Activated CD8-positive, alpha-beta memory T cell treated with anti-CD3 and anti-CD28 coated beads for 4 hours (primary cell): ENCODE measurements at regions not wholly inside any gene's neighbourhood (a gene's known extent, or its start where the extent isn't known, plus 50 kb on each side); places are given as distances from the start of the nearest gene placed in this dataset.

Source experiments
- DNase-seq, 2 donors: peaks; one replicate each; pipeline ENCODE4 v3.0.0-alpha.2; 2020; ENCODE audit warnings: low read depth in 2 of 2

DNA sequence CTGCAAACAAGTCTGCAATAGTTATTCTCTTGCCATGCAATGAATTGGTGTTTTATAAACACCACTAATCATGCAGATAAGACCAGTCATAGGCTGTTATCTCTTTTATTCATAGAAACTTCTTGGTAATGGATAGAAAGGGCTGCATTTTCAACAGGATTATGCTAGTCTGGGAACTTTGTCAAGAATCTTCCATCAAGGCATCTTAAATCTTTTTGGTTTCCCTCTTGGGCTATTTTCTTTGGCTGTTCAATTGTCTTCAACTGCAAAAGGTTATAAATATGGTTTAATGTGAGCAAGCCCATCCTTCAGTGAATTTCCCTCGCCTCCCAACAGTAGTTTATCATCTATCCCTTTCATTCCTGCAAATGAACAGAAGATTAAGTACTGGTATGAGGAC lies 59.0 kb upstream of the MINAR1 start:
- no peak for DNase-seq

- DNase-seq: no peak
Measured at GRCh38 chr15:79373728-79374127, 58.4 kb upstream of the MINAR1 start.

GRCh38 chr15:79376383-79376782 lies 55.8 kb upstream of the MINAR1 start:
- no peak for DNase-seq

- no peak for DNase-seq
Measured at GRCh38 chr15:79378394-79379109, 53.6 kb upstream of the MINAR1 start.

DNA sequence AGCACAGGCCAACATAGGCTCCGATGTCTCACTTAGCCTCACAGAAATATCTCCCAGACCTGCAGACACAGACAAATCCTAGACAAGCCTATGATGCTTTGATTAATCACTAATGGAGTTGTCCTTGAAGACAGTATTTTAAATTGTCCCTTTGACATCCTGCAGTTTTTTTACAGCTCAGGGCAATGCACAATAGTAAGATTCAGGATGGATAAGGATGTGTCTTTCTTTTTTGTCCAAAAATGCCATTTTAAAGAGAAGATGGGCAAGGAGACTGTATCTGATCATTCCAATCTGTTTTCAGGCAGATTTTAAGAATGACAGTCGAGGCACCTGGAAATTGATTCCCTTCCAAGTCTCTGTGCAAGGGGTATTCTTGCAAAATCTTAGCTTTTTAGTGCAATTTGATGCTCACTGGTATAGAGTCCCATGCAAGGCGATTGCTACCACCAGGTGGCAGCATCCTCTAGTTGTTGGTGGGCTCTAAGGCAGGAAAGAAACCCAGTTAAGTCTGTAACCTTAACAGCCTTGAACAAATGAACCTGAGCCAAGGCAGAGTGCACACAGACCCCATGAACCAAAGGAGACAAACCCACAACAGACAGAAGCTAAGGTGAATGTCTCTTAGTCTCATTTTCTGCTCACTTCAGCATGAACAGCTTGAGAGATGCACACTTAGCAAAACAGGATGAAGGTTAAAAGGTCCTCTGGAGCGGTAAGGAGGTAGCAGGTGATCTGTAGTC lies 51.2 kb upstream of the MINAR1 start:
- DNase-seq: peak; percentile 47 to 49

DNA sequence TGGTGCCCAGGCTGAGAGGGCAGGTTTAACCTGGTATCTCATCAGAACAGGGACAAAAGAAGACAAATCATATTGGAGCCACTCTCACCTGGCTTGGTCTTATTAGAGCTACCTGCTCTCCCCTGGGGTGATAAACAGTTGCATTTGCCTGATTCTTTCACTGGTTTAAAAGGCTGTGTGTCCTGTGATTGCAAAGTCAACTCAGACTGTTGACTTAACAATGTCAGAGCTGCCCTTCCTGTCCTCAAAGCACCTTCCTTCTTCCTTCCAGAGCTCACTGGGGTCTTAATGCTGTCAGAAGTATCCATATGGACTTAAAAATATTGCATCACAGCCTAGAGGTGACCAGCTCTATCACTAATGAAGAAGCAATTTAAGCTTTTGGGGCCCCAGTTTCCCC lies 50.5 kb upstream of the MINAR1 start:
- DNase-seq: no peak
